ENCODE measurements at regions not wholly inside any gene's neighbourhood (a gene's known extent, or its start where the extent isn't known, plus 50 kb on each side); places are given as distances from the start of the nearest gene placed in this dataset.
A peak's percentile ranks its signal among the peaks of the same experiment; 100 is the strongest.
"Not testable (repeated sequence)": the region's sequence is repeated elsewhere in the genome, so short reads cannot be mapped to it uniquely, and the experiment has no call there.

DNA sequence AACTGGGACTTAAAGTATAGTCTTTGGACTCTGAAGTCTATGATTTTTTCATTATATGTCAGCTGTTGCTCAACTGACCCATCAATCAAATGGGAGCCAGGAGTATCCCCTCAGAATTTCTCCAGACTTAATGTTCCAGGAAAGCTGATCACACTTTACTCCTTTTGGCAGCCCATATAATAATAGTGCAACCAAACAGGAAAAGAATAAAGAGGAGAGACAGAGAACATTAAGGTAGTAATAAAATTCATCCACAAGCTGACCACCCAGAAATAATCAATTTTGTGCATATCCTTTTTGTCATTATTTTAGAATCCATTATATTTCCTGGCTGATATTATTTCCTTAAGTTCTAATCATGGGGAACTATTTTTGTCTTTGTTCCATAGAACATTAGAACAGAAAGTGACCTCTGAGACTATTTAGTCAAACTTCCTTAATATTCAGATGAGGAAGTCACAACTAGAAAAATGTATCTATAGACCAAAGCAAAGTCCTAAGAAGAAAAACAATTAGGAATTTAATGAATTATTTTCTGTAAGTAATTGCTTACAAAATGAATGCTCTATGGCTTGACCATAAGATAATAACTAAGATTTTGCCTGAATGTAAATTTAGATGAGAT, 238.1 kb upstream of the SEL1L start:
- Histone ChIP-seq H3K4me1 (peaks cover 0 to 17% (median 0%) of the 10 kb centered on the region in 12 donors), H3K4me3 (no peak overlapping the region), H3K27me3 (no peaks in the 10 kb centered on the region), H3K27ac (peak overlapping the region in 1 of 12 donors; percentile 56), H3K36me3 (no peaks in the 10 kb centered on the region), H3K9me3 (no peaks in the 10 kb centered on the region)
- TF ChIP-seq, protein P1, sequence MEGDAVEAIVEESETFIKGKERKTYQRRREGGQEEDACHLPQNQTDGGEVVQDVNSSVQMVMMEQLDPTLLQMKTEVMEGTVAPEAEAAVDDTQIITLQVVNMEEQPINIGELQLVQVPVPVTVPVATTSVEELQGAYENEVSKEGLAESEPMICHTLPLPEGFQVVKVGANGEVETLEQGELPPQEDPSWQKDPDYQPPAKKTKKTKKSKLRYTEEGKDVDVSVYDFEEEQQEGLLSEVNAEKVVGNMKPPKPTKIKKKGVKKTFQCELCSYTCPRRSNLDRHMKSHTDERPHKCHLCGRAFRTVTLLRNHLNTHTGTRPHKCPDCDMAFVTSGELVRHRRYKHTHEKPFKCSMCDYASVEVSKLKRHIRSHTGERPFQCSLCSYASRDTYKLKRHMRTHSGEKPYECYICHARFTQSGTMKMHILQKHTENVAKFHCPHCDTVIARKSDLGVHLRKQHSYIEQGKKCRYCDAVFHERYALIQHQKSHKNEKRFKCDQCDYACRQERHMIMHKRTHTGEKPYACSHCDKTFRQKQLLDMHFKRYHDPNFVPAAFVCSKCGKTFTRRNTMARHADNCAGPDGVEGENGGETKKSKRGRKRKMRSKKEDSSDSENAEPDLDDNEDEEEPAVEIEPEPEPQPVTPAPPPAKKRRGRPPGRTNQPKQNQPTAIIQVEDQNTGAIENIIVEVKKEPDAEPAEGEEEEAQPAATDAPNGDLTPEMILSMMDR (IDR thresholded peaks at IDR 0.05) = no peak
- no peak for TF ChIP-seq POLR2A (IDR thresholded peaks at IDR 0.05)
- DNase-seq (no peak), ATAC-seq (no peak)
- intact Hi-C loops (cut with DNase I) = no loop called here

DNA sequence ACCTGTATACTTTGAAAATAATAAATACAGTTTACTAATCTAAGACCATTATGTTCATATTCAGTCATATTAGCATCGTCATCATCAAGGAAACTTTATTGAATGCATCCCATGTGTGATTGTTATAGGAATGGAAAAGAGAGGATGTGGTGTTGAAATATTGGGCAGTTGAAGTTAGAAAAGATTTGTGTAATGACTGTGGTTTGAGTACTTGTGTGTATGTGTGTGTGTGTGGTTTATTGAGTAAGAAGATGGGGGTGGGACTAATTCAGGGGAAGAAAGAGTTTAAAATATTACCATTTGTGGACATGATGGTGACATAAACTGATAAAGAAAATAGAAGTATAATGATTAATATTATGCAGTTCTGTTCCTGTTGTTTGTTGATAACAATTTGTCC, 238.7 kb upstream of the SEL1L start:
- Histone ChIP-seq H3K9me3 (no peaks in the 10 kb centered on the region), H3K27ac (peak overlapping the region in 1 of 12 donors; percentile 47), H3K4me1 (peaks cover 0 to 12% (median 0%) of the 10 kb centered on the region in 12 donors), H3K4me3 (no peak overlapping the region), H3K36me3 (no peaks in the 10 kb centered on the region), H3K27me3 (no peaks in the 10 kb centered on the region)
- 80 to 94% (median 88%) methylated on average over 1 of the region's 1 CpG for WGBS, 4 donors
- no peak for TF ChIP-seq POLR2A (IDR thresholded peaks at IDR 0.05)
- TF ChIP-seq, protein P1 (IDR thresholded peaks at IDR 0.05) = no peak
- intact Hi-C loops (cut with DNase I) = no loop called here
- ATAC-seq = peak in 1 of 4 donors; percentile 22
- DNase-seq = no peak

DNA sequence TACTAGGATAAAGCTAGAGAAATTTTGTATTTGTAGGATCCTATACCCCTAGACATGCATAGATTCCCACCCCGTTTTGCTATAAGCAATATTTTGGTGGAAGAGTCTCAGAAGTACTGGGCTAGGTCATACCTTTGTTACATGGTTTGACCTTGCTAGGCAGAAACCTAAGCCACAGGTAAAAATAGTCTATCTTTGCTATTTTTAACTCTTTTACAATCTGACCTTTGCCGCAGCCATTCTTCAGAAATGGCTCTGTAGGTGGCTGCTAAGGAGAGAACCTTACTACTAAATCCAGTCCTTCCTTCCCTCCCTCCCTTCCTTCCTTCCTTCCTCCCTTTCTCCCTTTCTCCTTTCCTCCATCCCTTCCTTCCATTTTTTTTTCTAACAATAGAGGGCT, 242.9 kb upstream of the SEL1L start:
- no peak for TF ChIP-seq POLR2A (IDR thresholded peaks at IDR 0.05)
- TF ChIP-seq, protein P1 (IDR thresholded peaks at IDR 0.05) = no peak
- ATAC-seq (no peak), DNase-seq (no peak)
- WGBS, 4 donors = 61 to 72% (median 70%) methylated on average over 2 of the region's 2 CpGs
- Histone ChIP-seq H3K36me3 (no peaks in the 10 kb centered on the region), H3K9me3 (peaks cover 0 to 3% (median 0%) of the 10 kb centered on the region in 12 donors), H3K4me1 (peaks cover 0 to 2% (median 0%) of the 10 kb centered on the region in 12 donors), H3K27me3 (no peaks in the 10 kb centered on the region), H3K27ac (no peak overlapping the region), H3K4me3 (no peak overlapping the region)
- intact Hi-C loops (cut with DNase I) = no loop called here

DNA sequence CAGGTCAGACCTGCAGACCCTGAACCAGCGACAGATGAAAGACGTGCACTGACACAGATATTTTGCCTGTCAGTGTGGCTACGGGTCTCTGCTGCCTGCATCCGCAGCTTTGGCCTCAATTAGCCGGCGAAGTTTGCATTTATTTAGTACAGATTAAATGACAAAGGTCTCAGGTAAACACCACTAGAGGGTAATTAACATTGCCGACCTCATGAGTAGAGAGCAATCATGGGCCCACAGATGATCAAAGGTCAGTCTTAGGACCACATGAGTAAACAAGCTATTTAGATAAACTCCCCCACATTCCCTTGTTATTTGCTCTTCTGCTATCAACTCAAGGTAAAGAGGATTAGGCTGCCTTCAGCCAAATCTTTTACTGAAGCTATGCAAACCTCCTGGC, 248.1 kb upstream of the SEL1L start:
- intact Hi-C loops (cut with DNase I); H3K4me1 ChIP-seq; H3K27me3 ChIP-seq; H3K9me3 ChIP-seq; H3K4me3 ChIP-seq; ATAC-seq; H3K36me3 ChIP-seq; H3K27ac ChIP-seq; DNase-seq: not testable (repeated sequence)
- 77 to 85% (median 78%) methylated on average over 7 of the region's 7 CpGs for WGBS, 4 donors

DNA sequence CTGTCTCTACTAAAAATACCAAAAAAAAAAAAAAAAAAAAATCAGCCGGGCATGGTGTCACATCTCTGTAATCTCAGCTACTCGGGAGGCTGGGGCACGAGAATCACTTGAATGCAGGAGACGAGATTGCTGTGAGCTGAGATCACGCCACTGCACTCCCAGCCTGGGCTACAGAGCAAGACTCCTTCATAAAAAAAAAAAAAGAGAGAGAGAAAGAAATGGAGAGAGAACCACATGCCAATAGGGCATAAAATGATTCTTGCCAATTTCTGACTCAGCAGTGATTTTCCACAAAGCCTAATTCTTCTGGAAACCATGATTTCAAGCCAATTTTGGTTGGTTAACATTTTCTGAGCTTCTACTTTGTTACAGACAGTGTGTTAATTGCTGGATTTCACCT, 250.4 kb upstream of the SEL1L start:
- Histone ChIP-seq H3K27ac (no peak overlapping the region), H3K9me3 (peaks cover 0 to 6% (median 0%) of the 10 kb centered on the region in 12 donors), H3K27me3 (no peaks in the 10 kb centered on the region), H3K4me3 (no peak overlapping the region), H3K4me1 (no peaks in the 10 kb centered on the region), H3K36me3 (no peaks in the 10 kb centered on the region)
- TF ChIP-seq, protein P1 (IDR thresholded peaks at IDR 0.05) = no peak
- no peak for TF ChIP-seq POLR2A (IDR thresholded peaks at IDR 0.05)
- WGBS, 4 donors = 61 to 73% (median 69%) methylated on average over 5 of the region's 5 CpGs
- intact Hi-C loops (cut with DNase I) = no loop called here
- ATAC-seq (no peak), DNase-seq (no peak)
